GM12873 (cell line): ENCODE measurements at regions not wholly inside any gene's neighbourhood (a gene's known extent, or its start where the extent isn't known, plus 50 kb on each side); places are given as distances from the start of the nearest gene placed in this dataset.

Experiments
- CTCF ChIP-seq: IDR thresholded peaks from 2 replicates; pipeline ENCODE4 v1.5.1; 2012; ENCODE audit warnings: low read depth, mild to moderate bottlenecking, moderate library complexity, low read length, control low read depth; ENCODE audit not compliant: insufficient read depth; ENCODE audit errors: missing control alignments

GRCh38 chr5:72005671-72006070 is 101.6 kb upstream of the MAP1B start:
- no peak for TF ChIP-seq CTCF

GRCh38 chr5:72006361-72006760 is 100.9 kb upstream of the MAP1B start:
- no peak for TF ChIP-seq CTCF

- TF ChIP-seq CTCF, result no peak
Observed at GRCh38 chr5:72007336-72008111, 99.8 kb upstream of the MAP1B start.

- no peak for TF ChIP-seq CTCF
Observed at GRCh38 chr5:72009280-72009679, 98.0 kb upstream of the MAP1B start.

GRCh38 chr5:72010430-72010829 is 96.8 kb upstream of the MAP1B start:
- TF ChIP-seq CTCF, result no peak

GRCh38 chr5:72012906-72013305 is 94.4 kb upstream of the MAP1B start:
- TF ChIP-seq CTCF, result no peak

- no peak for TF ChIP-seq CTCF
Observed at GRCh38 chr5:72013766-72014624, 93.3 kb upstream of the MAP1B start.
